Ovary (tissue), 7 donors: ENCODE measurements at regions not wholly inside any gene's neighbourhood (a gene's known extent, or its start where the extent isn't known, plus 50 kb on each side); places are given as distances from the start of the nearest gene placed in this dataset.

ENCODE experiments used
- DNase-seq, 5 donors: peaks; one replicate each; pipeline ENCODE4 v3.0.0-alpha.2; 2019 to 2020
- H3K27ac ChIP-seq, 2 donors: fragments of 200-600 bp; one replicate each; pipeline versions ENCODE4 v1.5.1 to v1.8.0; 2019 to 2022
- H3K27me3 ChIP-seq: fragments of 200-600 bp; one replicate; pipeline ENCODE4 v1.8.0; 2022
- H3K36me3 ChIP-seq: fragments of 200-600 bp; sonication (generic); one replicate; pipeline ENCODE4 v1.5.1; 2019
- H3K4me1 ChIP-seq: one replicate; pipeline ENCODE4 v1.8.1; 2013; ENCODE audit warnings: mild to moderate bottlenecking, moderate library complexity; ENCODE audit not compliant: insufficient read depth
- H3K4me3 ChIP-seq: fragments of 200-600 bp; sonication (generic); one replicate; pipeline ENCODE4 v1.5.1; 2017
- H3K9me3 ChIP-seq, 2 donors: fragments of 200-600 bp in 1 of 2; sonication (generic) in 1 of 2; one replicate each; pipeline versions ENCODE4 v1.5.1 to v1.8.1; 2013 to 2019; ENCODE audit warnings: mild to moderate bottlenecking in 1 of 2, moderate library complexity in 1 of 2
- EP300 ChIP-seq: sonication (generic); formaldehyde crosslinking; IDR thresholded peaks from one replicate; pipeline ENCODE4 v1.6.1; 2017; ENCODE audit warnings: antibody characterized with exemption
- POLR2A ChIP-seq: fragments of 450-650 bp; IDR thresholded peaks from one replicate; pipeline ENCODE4 v1.6.1; 2017; ENCODE audit warnings: antibody characterized with exemption, mild to moderate bottlenecking, moderate library complexity
- WGBS, 3 donors: extraction: QIAGEN DNeasy Blood & Tissue Kit in 1 of 3; methylation state at CpG; one replicate each; pipeline versions ENCODE4 v1.1.5 to v1.1.7; 2013 to 2017; 5-methylcytosine and 5-hydroxymethylcytosine counted together
- intact Hi-C, 4 donors: fragments of 100-400 bp; cut with DNase I; formaldehyde crosslinking; loops; one replicate each; pipeline versions ENCODE4 v1.11.0 to v1.15.1; 2022 to 2023
- TF ChIP-seq, protein P1 (sequence below), 3 donors: fragments of 450-650 bp in 2 of 3; fragments of 200-600 bp in 1 of 3; IDR thresholded peaks; one replicate each; pipeline versions ENCODE4 v1.5.1 to v1.8.0; 2016 to 2022; ENCODE audit warnings: antibody characterized with exemption in 3 of 3, mild to moderate bottlenecking in 1 of 3
- donor health status: DM: no; HTN: no; CAD: no; lungs with moderate emphysema.
- donor health status: DM: no; HTN: no; CAD: no.
- donor health status: Bipolar disorder and iron deficiency.
- donor health status: DM: no; HTN: no; CAD: no.
- donor health status: DM: yes; HTN: yes; CAD: no.

DNA sequence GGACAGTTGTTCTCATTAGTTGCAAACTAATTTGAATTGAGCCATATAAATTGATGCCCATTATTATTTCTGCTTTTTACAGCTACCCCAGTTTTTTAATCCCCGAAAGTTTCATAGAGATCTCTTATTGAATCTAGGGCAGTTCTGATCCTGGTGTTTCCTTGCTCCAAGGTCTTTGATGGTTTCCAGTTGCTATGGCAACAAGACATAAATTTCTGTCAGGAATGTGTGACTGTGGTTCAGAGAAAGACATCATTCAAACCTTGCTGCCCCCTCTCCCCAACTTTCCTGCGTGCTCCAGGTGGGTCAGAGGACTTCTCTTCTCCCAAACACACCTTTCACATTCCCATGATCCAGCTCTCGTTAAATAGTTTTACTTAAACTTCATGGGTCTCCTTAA is 63.4 kb downstream of the TAF11L14 start:
- H3K27ac ChIP-seq = no peak overlapping the region
- WGBS, 3 donors = 38 to 48% (median 41%) methylated on average over 3 of the region's 3 CpGs
- no peak for DNase-seq
- H3K4me3 ChIP-seq = no peak overlapping the region
- intact Hi-C loops = no loop called here
- no peaks in the 10 kb centered on the region for H3K36me3 ChIP-seq
- no peaks in the 10 kb centered on the region for H3K4me1 ChIP-seq
- no peaks in the 10 kb centered on the region for H3K9me3 ChIP-seq
- no peaks in the 10 kb centered on the region for H3K27me3 ChIP-seq
- TF ChIP-seq, protein P1, sequence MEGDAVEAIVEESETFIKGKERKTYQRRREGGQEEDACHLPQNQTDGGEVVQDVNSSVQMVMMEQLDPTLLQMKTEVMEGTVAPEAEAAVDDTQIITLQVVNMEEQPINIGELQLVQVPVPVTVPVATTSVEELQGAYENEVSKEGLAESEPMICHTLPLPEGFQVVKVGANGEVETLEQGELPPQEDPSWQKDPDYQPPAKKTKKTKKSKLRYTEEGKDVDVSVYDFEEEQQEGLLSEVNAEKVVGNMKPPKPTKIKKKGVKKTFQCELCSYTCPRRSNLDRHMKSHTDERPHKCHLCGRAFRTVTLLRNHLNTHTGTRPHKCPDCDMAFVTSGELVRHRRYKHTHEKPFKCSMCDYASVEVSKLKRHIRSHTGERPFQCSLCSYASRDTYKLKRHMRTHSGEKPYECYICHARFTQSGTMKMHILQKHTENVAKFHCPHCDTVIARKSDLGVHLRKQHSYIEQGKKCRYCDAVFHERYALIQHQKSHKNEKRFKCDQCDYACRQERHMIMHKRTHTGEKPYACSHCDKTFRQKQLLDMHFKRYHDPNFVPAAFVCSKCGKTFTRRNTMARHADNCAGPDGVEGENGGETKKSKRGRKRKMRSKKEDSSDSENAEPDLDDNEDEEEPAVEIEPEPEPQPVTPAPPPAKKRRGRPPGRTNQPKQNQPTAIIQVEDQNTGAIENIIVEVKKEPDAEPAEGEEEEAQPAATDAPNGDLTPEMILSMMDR (IDR thresholded peaks at IDR 0.05) = no peak
- TF ChIP-seq EP300 = no peak
- no peak for TF ChIP-seq POLR2A

GRCh38 chr5:17709011-17709710 is 74.9 kb downstream of the TAF11L14 start:
- intact Hi-C loops = no loop called here
- WGBS, 3 donors = 92 to 97% (median 94%) methylated on average over 2 of the region's 2 CpGs
- TF ChIP-seq EP300 = no peak
- TF ChIP-seq, protein P1 (IDR thresholded peaks at IDR 0.05) = no peak
- no peak for TF ChIP-seq POLR2A

DNA sequence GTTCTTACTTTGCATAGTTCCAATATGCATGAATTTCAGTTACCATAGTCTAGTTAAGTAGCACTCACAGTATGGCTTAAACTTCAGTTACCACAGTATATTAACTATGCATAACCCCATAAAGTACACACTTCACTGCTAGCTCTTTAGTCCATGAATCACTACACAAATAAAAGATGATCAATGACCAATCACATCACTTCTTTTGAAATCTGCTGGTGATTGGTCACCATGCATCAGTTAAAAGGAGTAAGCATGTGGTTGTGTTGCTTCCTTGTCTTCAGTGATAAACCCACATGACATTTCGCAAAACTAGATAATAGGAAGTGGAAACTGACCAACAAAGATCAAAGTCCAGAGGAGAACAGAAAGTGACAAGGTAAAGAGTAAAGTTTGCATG is 79.0 kb downstream of the TAF11L14 start:
- Histone ChIP-seq H3K9me3 (no peaks in the 10 kb centered on the region), H3K27ac (no peak overlapping the region), H3K36me3 (no peaks in the 10 kb centered on the region), H3K4me3 (no peak overlapping the region), H3K4me1 (no peaks in the 10 kb centered on the region), H3K27me3 (no peaks in the 10 kb centered on the region)
- intact Hi-C loops = no loop called here
- TF ChIP-seq, protein P1 (IDR thresholded peaks at IDR 0.05) = no peak
- TF ChIP-seq EP300 (no peak), POLR2A (no peak)
- DNase-seq = no peak
- 87 to 92% (median 89%) methylated on average over 1 of the region's 1 CpG for WGBS, 3 donors

More at GRCh38 chr5:17709011-17709710, 74.9 kb downstream of the TAF11L14 start:
- H3K36me3 ChIP-seq = no peaks in the 10 kb centered on the region
- H3K9me3 ChIP-seq = no peaks in the 10 kb centered on the region
- no peak overlapping the region for H3K27ac ChIP-seq
- H3K4me3 ChIP-seq = no peak overlapping the region
- H3K27me3 ChIP-seq = no peaks in the 10 kb centered on the region
- no peak for DNase-seq
- H3K4me1 ChIP-seq = no peaks in the 10 kb centered on the region

GRCh38 chr5:17714186-17714585 is 79.9 kb downstream of the TAF11L14 start:
- TF ChIP-seq, protein P1 (IDR thresholded peaks at IDR 0.05) = no peak
- TF ChIP-seq EP300 (no peak), POLR2A (no peak)
- H3K4me3 ChIP-seq = no peak overlapping the region
- no peaks in the 10 kb centered on the region for H3K27me3 ChIP-seq
- WGBS, 3 donors = 94 to 97% (median 94%) methylated on average over 4 of the region's 4 CpGs
- no peaks in the 10 kb centered on the region for H3K36me3 ChIP-seq
- DNase-seq = no peak
- intact Hi-C loops = no loop called here
- H3K27ac ChIP-seq = no peak overlapping the region
- H3K9me3 ChIP-seq = no peaks in the 10 kb centered on the region
- H3K4me1 ChIP-seq = no peaks in the 10 kb centered on the region
